Fibroblast of pulmonary artery (primary cell): ENCODE measurements at regions not wholly inside any gene's neighbourhood (a gene's known extent, or its start where the extent isn't known, plus 50 kb on each side); places are given as distances from the start of the nearest gene placed in this dataset.

Experiments used
- DNase-seq: peaks from one replicate; pipeline ENCODE4 v3.0.0-alpha.2; 2010; ENCODE audit warnings: low read depth
- H3K4me3 ChIP-seq: replicated peaks from 2 replicates; pipeline ENCODE4 v1.5.1; 2011; ENCODE audit warnings: low read depth, mild to moderate bottlenecking, control low read depth, low read length, moderate library complexity
- CTCF ChIP-seq: IDR thresholded peaks from 2 replicates; pipeline ENCODE4 v1.5.1; 2011; ENCODE audit warnings: mild to moderate bottlenecking, control low read depth, low read length, inconsistent platforms; ENCODE audit errors: missing control alignments

- no peak for TF ChIP-seq CTCF
- H3K4me3 ChIP-seq, result no peak overlapping the region
- DNase-seq, result no peak
Measured at GRCh38 chr19:34847393-34847792, 74.4 kb upstream of the ZNF599 start.

- DNase-seq, result no peak
- no peak for TF ChIP-seq CTCF
- H3K4me3 ChIP-seq, result no peak overlapping the region
Measured at GRCh38 chr19:34844277-34844676, 71.3 kb upstream of the ZNF599 start.

- no peak for DNase-seq
- no peak for TF ChIP-seq CTCF
Measured at GRCh38 chr19:34841780-34842179, 68.8 kb upstream of the ZNF599 start.

GRCh38 chr19:34838753-34839431 lies 65.9 kb upstream of the ZNF599 start:
- H3K4me3 ChIP-seq, result no peak overlapping the region
- peak; percentile 26 for DNase-seq
- TF ChIP-seq CTCF, result peak; percentile 42

More at GRCh38 chr19:34841780-34842179, 68.8 kb upstream of the ZNF599 start:
- H3K4me3 ChIP-seq, result no peak overlapping the region

- H3K4me3 ChIP-seq, result no peak overlapping the region
- DNase-seq, result peak; percentile 41
- peak; percentile 24 for TF ChIP-seq CTCF
Measured at GRCh38 chr19:34838248-34838647, 65.2 kb upstream of the ZNF599 start.

- no peak for TF ChIP-seq CTCF
- H3K4me3 ChIP-seq, result no peak overlapping the region
- peak; percentile 31 for DNase-seq
Measured at GRCh38 chr19:34837262-34837661, 64.2 kb upstream of the ZNF599 start.
